ENCODE measurements at regions not wholly inside any gene's neighbourhood (a gene's known extent, or its start where the extent isn't known, plus 50 kb on each side); places are given as distances from the start of the nearest gene placed in this dataset.
"Not testable (repeated sequence)": the region's sequence is repeated elsewhere in the genome, so short reads cannot be mapped to it uniquely, and the experiment has no call there.

GRCh38 chr4:117699595-117699994 is 334.7 kb upstream of the NDST3 start:
- Mint-ChIP-seq H3K4me1 (no peaks in the 10 kb centered on the region), H3K27ac (no peak overlapping the region), H3K4me3 (no peak overlapping the region), H3K36me3 (no peaks in the 10 kb centered on the region), H3K27me3 (no peaks in the 10 kb centered on the region), H3K9me3 (peaks cover 0 to 6% (median 0%) of the 10 kb centered on the region in 3 donors)
- DNase-seq (no peak), ATAC-seq (replicated peaks in 1 of 4) (no peak)
- H3K4me1 ChIP-seq (ENCODE audit: control insufficient read depth in 1 of 2, extremely low read depth in 1 of 2, insufficient read depth in 2 of 2, low read length in 2 of 2) = no peaks in the 10 kb centered on the region
- CTCF ChIA-PET = no interaction called here
- H3K9me3 ChIP-seq = no peaks in the 10 kb centered on the region
- POLR2A ChIA-PET = no interaction called here
- H3K36me3 ChIP-seq (ENCODE audit: control insufficient read depth in 2 of 2, extremely low read depth in 1 of 2, insufficient read depth in 1 of 2, low read length in 1 of 2) = no peaks in the 10 kb centered on the region
- H3K27me3 ChIP-seq (replicated peaks in 1 of 2; ENCODE audit: control insufficient read depth in 2 of 2, extremely low read depth in 1 of 2, insufficient read depth in 2 of 2, low read length in 1 of 2) = no peaks in the 10 kb centered on the region
- no peak overlapping the region for H3K4me3 ChIP-seq (ENCODE audit: control insufficient read depth in 1 of 2, extremely low read depth in 1 of 2, low read length in 1 of 2)
- no peak overlapping the region for H3K27ac ChIP-seq (ENCODE audit: low read length)
- WGBS (ENCODE audit: insufficient coverage) = 50% methylated on average over 1 of the region's 2 CpGs

GRCh38 chr4:117700111-117700892 is 334.0 kb upstream of the NDST3 start:
- H3K4me3 ChIP-seq (ENCODE audit: control insufficient read depth in 1 of 2, extremely low read depth in 1 of 2, low read length in 1 of 2) = no peak overlapping the region
- CTCF ChIA-PET = no interaction called here
- H3K9me3 Mint-ChIP-seq = peaks cover 0 to 6% (median 0%) of the 10 kb centered on the region in 3 donors

GRCh38 chr4:117702353-117702752 is 331.9 kb upstream of the NDST3 start:
- H3K27ac ChIP-seq (ENCODE audit: low read length) = no peak overlapping the region
- no peak overlapping the region for H3K27ac Mint-ChIP-seq
- DNase-seq (no peak), ATAC-seq (replicated peaks in 1 of 4) (no peak)
- no peaks in the 10 kb centered on the region for H3K36me3 ChIP-seq (ENCODE audit: control insufficient read depth in 2 of 2, extremely low read depth in 1 of 2, insufficient read depth in 1 of 2, low read length in 1 of 2)
- peaks cover 0 to 9% (median 2%) of the 10 kb centered on the region in 3 donors for H3K9me3 Mint-ChIP-seq
- no peaks in the 10 kb centered on the region for H3K4me1 ChIP-seq (ENCODE audit: control insufficient read depth in 1 of 2, extremely low read depth in 1 of 2, insufficient read depth in 2 of 2, low read length in 2 of 2)
- H3K4me3 Mint-ChIP-seq = no peak overlapping the region
- no peaks in the 10 kb centered on the region for H3K4me1 Mint-ChIP-seq
- no peaks in the 10 kb centered on the region for H3K9me3 ChIP-seq
- H3K27me3 ChIP-seq (replicated peaks in 1 of 2; ENCODE audit: control insufficient read depth in 2 of 2, extremely low read depth in 1 of 2, insufficient read depth in 2 of 2, low read length in 1 of 2) = no peaks in the 10 kb centered on the region
- no peak overlapping the region for H3K4me3 ChIP-seq (ENCODE audit: control insufficient read depth in 1 of 2, extremely low read depth in 1 of 2, low read length in 1 of 2)
- H3K27me3 Mint-ChIP-seq = no peaks in the 10 kb centered on the region
- no peaks in the 10 kb centered on the region for H3K36me3 Mint-ChIP-seq
- ChIA-PET POLR2A (no interaction called here), CTCF (no interaction called here)
- WGBS (ENCODE audit: insufficient coverage) = no CpG with 5 or more reads among the region's 3 CpGs

More at GRCh38 chr4:117700111-117700892, 334.0 kb upstream of the NDST3 start:
- no peaks in the 10 kb centered on the region for H3K36me3 ChIP-seq (ENCODE audit: control insufficient read depth in 2 of 2, extremely low read depth in 1 of 2, insufficient read depth in 1 of 2, low read length in 1 of 2)
- Mint-ChIP-seq H3K4me1 (no peaks in the 10 kb centered on the region), H3K36me3 (no peaks in the 10 kb centered on the region), H3K27me3 (no peaks in the 10 kb centered on the region), H3K4me3 (no peak overlapping the region), H3K27ac (no peak overlapping the region)
- H3K27ac ChIP-seq (ENCODE audit: low read length) = no peak overlapping the region
- ATAC-seq (replicated peaks in 1 of 4) (no peak), DNase-seq (no peak)
- no peaks in the 10 kb centered on the region for H3K4me1 ChIP-seq (ENCODE audit: control insufficient read depth in 1 of 2, extremely low read depth in 1 of 2, insufficient read depth in 2 of 2, low read length in 2 of 2)
- POLR2A ChIA-PET = no interaction called here
- 93% methylated on average over 3 of the region's 3 CpGs for WGBS (ENCODE audit: insufficient coverage)
- H3K27me3 ChIP-seq (replicated peaks in 1 of 2; ENCODE audit: control insufficient read depth in 2 of 2, extremely low read depth in 1 of 2, insufficient read depth in 2 of 2, low read length in 1 of 2) = no peaks in the 10 kb centered on the region
- no peaks in the 10 kb centered on the region for H3K9me3 ChIP-seq

- Mint-ChIP-seq H3K27me3 (no peaks in the 10 kb centered on the region), H3K4me3 (no peak overlapping the region), H3K27ac (no peak overlapping the region), H3K36me3 (no peaks in the 10 kb centered on the region), H3K9me3 (peaks cover 7 to 22% (median 8%) of the 10 kb centered on the region in 3 donors), H3K4me1 (no peaks in the 10 kb centered on the region)
- H3K27ac ChIP-seq (ENCODE audit: low read length) = no peak overlapping the region
- no CpG with 5 or more reads among the region's 2 CpGs for WGBS (ENCODE audit: insufficient coverage)
- ChIA-PET POLR2A (no interaction called here), CTCF (no interaction called here)
- no peak overlapping the region for H3K4me3 ChIP-seq (ENCODE audit: control insufficient read depth in 1 of 2, extremely low read depth in 1 of 2, low read length in 1 of 2)
- H3K4me1 ChIP-seq (ENCODE audit: control insufficient read depth in 1 of 2, extremely low read depth in 1 of 2, insufficient read depth in 2 of 2, low read length in 2 of 2) = no peaks in the 10 kb centered on the region
- H3K9me3 ChIP-seq = no peaks in the 10 kb centered on the region
- H3K36me3 ChIP-seq (ENCODE audit: control insufficient read depth in 2 of 2, extremely low read depth in 1 of 2, insufficient read depth in 1 of 2, low read length in 1 of 2) = no peaks in the 10 kb centered on the region
- DNase-seq (no peak), ATAC-seq (replicated peaks in 1 of 4) (no peak)
- H3K27me3 ChIP-seq (replicated peaks in 1 of 2; ENCODE audit: control insufficient read depth in 2 of 2, extremely low read depth in 1 of 2, insufficient read depth in 2 of 2, low read length in 1 of 2) = no peaks in the 10 kb centered on the region
These were observed 329.6 kb upstream of the NDST3 start for GRCh38 chr4:117704721-117705120.

- DNase-seq (no peak), ATAC-seq (replicated peaks in 1 of 4) (no peak)
- Mint-ChIP-seq H3K27ac (no peak overlapping the region), H3K4me1 (no peaks in the 10 kb centered on the region), H3K36me3 (no peaks in the 10 kb centered on the region), H3K27me3 (no peaks in the 10 kb centered on the region), H3K4me3 (no peak overlapping the region), H3K9me3 (peaks cover 3 to 13% (median 4%) of the 10 kb centered on the region in 3 donors)
- WGBS (ENCODE audit: insufficient coverage) = no CpG with 5 or more reads among the region's 1 CpG
- POLR2A ChIA-PET = no interaction called here
- CTCF ChIA-PET = no interaction called here
- H3K27ac ChIP-seq (ENCODE audit: low read length) = no peak overlapping the region
- no peaks in the 10 kb centered on the region for H3K27me3 ChIP-seq (replicated peaks in 1 of 2; ENCODE audit: control insufficient read depth in 2 of 2, extremely low read depth in 1 of 2, insufficient read depth in 2 of 2, low read length in 1 of 2)
- H3K4me3 ChIP-seq (ENCODE audit: control insufficient read depth in 1 of 2, extremely low read depth in 1 of 2, low read length in 1 of 2) = no peak overlapping the region
- H3K36me3 ChIP-seq (ENCODE audit: control insufficient read depth in 2 of 2, extremely low read depth in 1 of 2, insufficient read depth in 1 of 2, low read length in 1 of 2) = no peaks in the 10 kb centered on the region
- H3K4me1 ChIP-seq (ENCODE audit: control insufficient read depth in 1 of 2, extremely low read depth in 1 of 2, insufficient read depth in 2 of 2, low read length in 2 of 2) = no peaks in the 10 kb centered on the region
- no peaks in the 10 kb centered on the region for H3K9me3 ChIP-seq
These were observed 293.6 kb upstream of the NDST3 start for GRCh38 chr4:117740736-117741135.

GRCh38 chr4:117745379-117745778 is 288.9 kb upstream of the NDST3 start:
- H3K36me3 Mint-ChIP-seq; DNase-seq; H3K36me3 ChIP-seq (ENCODE audit: control insufficient read depth in 2 of 2, extremely low read depth in 1 of 2, insufficient read depth in 1 of 2, low read length in 1 of 2); H3K9me3 Mint-ChIP-seq; H3K27me3 ChIP-seq (replicated peaks in 1 of 2; ENCODE audit: control insufficient read depth in 2 of 2, extremely low read depth in 1 of 2, insufficient read depth in 2 of 2, low read length in 1 of 2); H3K4me3 Mint-ChIP-seq; CTCF ChIA-PET; H3K27ac Mint-ChIP-seq; H3K27me3 Mint-ChIP-seq; ATAC-seq (replicated peaks in 1 of 4); H3K4me1 ChIP-seq (ENCODE audit: control insufficient read depth in 1 of 2, extremely low read depth in 1 of 2, insufficient read depth in 2 of 2, low read length in 2 of 2); H3K4me1 Mint-ChIP-seq; POLR2A ChIA-PET; H3K4me3 ChIP-seq (ENCODE audit: control insufficient read depth in 1 of 2, extremely low read depth in 1 of 2, low read length in 1 of 2); H3K27ac ChIP-seq (ENCODE audit: low read length); H3K9me3 ChIP-seq: not testable (repeated sequence)
- no CpG with 5 or more reads among the region's 1 CpG for WGBS (ENCODE audit: insufficient coverage)

GRCh38 chr4:117755438-117755837 is 278.8 kb upstream of the NDST3 start:
- WGBS (ENCODE audit: insufficient coverage) = 69% methylated on average over 1 of the region's 1 CpG
- no peak overlapping the region for H3K27ac ChIP-seq (ENCODE audit: low read length)
- no peaks in the 10 kb centered on the region for H3K36me3 Mint-ChIP-seq
- no peak overlapping the region for H3K4me3 Mint-ChIP-seq
- no peaks in the 10 kb centered on the region for H3K4me1 ChIP-seq (ENCODE audit: control insufficient read depth in 1 of 2, extremely low read depth in 1 of 2, insufficient read depth in 2 of 2, low read length in 2 of 2)
- ATAC-seq (replicated peaks in 1 of 4) (no peak), DNase-seq (no peak)
- peaks cover 5 to 37% (median 14%) of the 10 kb centered on the region in 3 donors for H3K9me3 Mint-ChIP-seq
- no peak overlapping the region for H3K27ac Mint-ChIP-seq
- no peaks in the 10 kb centered on the region for H3K27me3 ChIP-seq (replicated peaks in 1 of 2; ENCODE audit: control insufficient read depth in 2 of 2, extremely low read depth in 1 of 2, insufficient read depth in 2 of 2, low read length in 1 of 2)
- H3K9me3 ChIP-seq = no peaks in the 10 kb centered on the region
- ChIA-PET CTCF (no interaction called here), POLR2A (no interaction called here)
- no peaks in the 10 kb centered on the region for H3K36me3 ChIP-seq (ENCODE audit: control insufficient read depth in 2 of 2, extremely low read depth in 1 of 2, insufficient read depth in 1 of 2, low read length in 1 of 2)
- no peak overlapping the region for H3K4me3 ChIP-seq (ENCODE audit: control insufficient read depth in 1 of 2, extremely low read depth in 1 of 2, low read length in 1 of 2)
- no peaks in the 10 kb centered on the region for H3K4me1 Mint-ChIP-seq
- peaks cover 0 to 3% of the 10 kb centered on the region in 2 donors for H3K27me3 Mint-ChIP-seq

All from T-cell (primary cell).